HCEC 1CT (cell line): ENCODE measurements at regions not wholly inside any gene's neighbourhood (a gene's known extent, or its start where the extent isn't known, plus 50 kb on each side); places are given as distances from the start of the nearest gene placed in this dataset.

Experiments
- DNase-seq: peaks from one replicate; pipeline ENCODE4 v3.0.0-alpha.2; 2017

DNA sequence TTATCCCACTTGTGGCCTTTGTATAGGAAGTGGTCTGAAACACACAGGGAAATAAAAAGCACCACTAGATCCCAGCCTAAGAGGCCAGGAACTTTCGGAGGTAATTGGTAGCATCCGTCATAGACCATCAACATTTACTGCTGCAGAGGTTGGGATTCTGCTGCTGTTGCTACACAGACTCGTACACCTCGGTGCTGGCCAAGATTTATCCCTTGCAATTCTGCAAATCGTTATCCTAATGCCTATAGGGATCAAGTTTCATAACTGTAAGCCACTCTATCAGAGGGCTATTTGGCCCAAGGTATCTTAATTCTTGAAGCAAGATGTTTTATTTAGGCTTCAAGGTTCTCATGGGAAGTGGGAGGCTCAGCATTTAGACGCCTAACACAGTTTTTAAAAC, 913.6 kb downstream of the GALC start:
- no peak for DNase-seq

GRCh38 chr14:87076922-87077321, 916.1 kb downstream of the GALC start:
- no peak for DNase-seq

DNA sequence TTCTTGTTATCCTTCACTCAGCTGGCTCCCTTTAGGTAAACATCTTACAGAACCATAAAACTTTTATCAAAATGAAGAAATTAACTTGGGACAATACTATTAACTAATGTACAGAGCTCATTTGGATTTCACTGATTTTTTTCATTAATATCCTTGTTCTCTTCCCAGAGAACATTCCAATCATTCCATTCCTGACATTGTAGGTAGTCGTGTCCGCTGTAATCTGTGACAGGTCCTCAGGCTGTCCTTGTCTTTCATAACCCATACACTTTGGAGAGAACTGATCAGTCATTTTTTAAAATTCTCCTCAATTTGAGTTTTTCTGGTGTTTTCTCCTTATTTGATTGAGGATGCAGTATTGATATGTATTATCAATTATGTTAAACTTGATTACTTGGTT, 916.8 kb downstream of the GALC start:
- no peak for DNase-seq

DNA sequence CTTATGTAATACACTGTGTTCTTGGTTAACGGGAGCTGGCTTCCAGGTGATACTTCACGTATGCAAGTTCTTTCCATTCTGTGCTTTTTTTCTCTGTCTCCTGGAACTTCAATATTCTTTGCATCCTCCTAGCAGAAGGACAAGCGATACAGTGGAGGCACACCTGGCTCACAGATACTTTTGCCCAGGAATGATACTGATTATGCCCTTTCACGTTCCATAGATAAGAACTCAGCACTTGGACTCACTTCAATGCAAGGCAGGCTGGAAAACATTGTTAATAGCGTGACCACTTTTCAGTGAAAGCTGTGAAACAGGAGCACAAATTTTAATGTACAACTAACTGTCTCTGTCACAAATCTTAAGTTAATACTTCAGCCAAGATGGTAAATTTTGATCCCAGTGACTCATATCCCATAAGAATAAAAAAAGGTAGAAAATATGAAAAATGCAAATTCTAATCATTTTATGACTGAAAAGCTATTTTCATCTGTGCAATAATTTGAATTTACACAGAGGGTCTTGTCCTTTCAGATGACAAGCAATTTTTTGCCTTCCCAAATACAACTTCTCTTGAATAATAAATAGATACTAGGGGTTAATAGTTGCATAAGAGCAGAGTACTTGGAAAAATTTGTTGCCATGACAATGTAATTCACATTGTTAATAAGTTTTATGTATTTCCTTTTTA, 919.0 kb downstream of the GALC start:
- no peak for DNase-seq

- DNase-seq: no peak
These were observed 925.4 kb downstream of the GALC start for GRCh38 chr14:87067591-87067990.

- no peak for DNase-seq
These were observed 925.9 kb downstream of the GALC start for GRCh38 chr14:87067061-87067460.

- DNase-seq: no peak
These were observed 926.7 kb downstream of the GALC start for GRCh38 chr14:87066221-87066817.

DNA sequence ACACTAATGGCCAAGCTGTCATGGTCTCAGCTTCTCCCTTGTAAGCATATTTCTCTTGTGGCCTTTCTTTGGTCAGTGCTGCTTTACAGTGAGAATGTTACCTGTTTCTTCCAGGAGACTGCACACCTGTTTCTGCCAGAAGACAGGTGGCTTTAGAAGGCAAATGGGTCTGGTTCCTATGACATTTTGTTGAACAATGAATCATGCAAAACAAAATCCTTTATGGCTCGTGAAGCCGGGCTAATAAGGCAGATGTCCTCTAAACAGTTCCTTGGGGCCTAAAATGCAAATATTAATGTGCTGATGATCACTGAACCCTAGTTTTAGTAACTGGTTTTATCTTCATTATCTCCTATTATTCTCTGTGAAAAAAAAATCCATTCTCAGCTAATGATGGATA, 927.6 kb downstream of the GALC start:
- no peak for DNase-seq

- DNase-seq: no peak
These were observed 929.8 kb downstream of the GALC start for GRCh38 chr14:87063181-87063580.

DNA sequence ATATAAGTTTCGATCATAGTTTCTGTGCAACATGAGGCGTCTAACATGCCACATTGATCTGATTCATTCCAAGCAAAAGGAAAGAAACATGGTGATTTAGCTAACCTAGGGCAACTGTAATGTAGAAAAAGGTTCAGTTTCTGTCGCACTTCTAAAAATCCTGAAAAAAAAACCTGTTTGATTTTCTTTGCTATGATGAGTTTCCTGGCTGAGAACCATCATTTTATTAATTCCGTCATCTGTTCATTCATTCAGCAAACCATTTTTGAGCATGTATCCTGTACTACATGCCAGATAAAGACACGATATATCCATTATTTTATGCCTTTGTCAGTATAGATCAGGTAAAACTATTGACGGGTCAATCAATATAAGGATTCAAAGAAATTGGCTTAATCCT, 932.6 kb downstream of the GALC start:
- no peak for DNase-seq

DNA sequence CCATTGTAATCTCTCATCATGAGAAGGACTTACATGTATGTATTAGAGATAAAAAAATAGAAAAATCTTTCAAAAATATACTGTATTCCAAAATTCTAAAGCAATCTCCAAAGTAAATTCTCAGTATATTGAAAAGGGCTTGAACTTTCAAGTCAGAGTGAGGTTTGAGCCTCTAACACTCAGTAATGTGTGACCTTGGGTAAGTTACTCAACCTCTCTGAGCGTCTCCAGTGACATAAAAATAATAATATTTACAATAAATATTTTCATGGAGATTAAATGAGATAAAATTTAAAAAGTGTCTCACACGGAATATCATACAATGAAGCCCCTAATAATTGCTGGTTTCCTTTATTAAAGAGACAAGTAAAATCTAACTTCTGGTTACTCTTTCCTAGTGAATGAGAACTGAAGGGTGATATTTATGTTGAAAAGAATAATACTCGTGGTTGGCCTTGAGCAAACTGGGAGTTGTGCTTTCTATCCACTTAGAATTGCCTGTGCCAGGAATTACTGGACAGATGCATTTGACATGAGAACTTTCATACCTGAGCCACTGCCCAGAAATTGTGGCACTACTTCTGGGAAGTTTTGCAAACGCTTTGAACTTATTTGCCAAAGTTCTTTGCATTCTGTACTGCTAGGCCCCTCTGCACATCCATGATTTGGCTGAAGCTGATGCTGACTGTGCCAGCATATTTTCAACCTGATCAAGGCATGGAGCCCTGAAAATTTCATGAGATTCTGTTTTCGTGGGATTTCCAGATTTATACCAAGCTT, 933.7 kb downstream of the GALC start:
- DNase-seq: no peak

GRCh38 chr14:87055007-87055406, 938.0 kb downstream of the GALC start:
- no peak for DNase-seq

GRCh38 chr14:87052646-87053225, 940.2 kb downstream of the GALC start:
- no peak for DNase-seq

GRCh38 chr14:87050421-87050820, 942.6 kb downstream of the GALC start:
- no peak for DNase-seq

GRCh38 chr14:87049950-87050349, 943.0 kb downstream of the GALC start:
- DNase-seq: peak; percentile 22

- no peak for DNase-seq
These were observed 946.0 kb downstream of the GALC start for GRCh38 chr14:87046960-87047359.

GRCh38 chr14:87045956-87046355, 947.0 kb downstream of the GALC start:
- no peak for DNase-seq

- no peak for DNase-seq
These were observed 947.7 kb downstream of the GALC start for GRCh38 chr14:87045246-87045645.

GRCh38 chr14:87044807-87045206, 948.2 kb downstream of the GALC start:
- DNase-seq: no peak

DNA sequence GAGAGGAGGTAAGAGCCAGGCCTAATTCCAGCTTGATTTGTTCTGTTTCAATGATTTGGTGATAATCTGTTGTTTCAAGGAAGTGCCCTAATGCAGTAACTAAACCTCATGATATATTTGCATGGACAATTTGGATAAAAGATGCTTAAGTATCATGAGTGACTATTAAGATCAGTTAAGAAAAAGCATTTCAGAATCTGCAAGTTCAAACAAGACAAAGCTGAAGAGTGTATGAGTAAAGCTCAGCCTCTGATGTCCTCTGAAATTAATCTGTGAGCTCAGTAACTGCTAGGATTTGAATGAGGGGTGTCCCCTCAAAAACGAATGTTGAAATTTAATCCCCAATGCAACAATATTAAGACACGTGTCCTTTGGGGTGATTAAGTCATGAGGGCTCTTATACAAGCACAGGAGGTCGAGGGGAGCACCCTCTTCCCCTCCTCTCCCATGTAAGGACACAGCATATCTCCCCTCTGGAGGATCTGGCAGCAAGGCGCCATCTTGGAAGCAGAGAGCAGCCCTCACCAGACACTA, 949.2 kb downstream of the GALC start:
- no peak for DNase-seq

DNA sequence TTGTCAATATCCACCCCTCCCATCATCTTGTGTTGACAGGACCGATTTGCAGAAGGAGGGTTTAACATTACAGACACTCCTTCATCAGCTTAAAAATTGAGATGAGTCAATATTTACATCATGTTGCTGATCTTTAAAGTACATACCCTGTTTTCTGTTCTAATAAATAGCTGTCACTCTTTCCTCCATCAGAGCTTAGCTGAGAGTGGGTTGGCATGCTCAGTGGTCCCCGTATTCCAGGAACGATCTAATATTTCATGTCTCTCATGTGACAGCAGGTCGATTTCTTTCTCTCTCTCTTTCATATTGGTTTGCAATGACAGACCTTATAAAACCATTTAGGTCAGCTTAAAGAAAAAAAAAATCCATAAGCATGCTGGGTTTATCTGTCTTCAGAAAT, 950.6 kb downstream of the GALC start:
- DNase-seq: no peak

GRCh38 chr14:87041290-87042020, 951.5 kb downstream of the GALC start:
- no peak for DNase-seq

GRCh38 chr14:87034680-87035079, 958.3 kb downstream of the GALC start:
- DNase-seq: no peak
